SH-SY5Y (cell line): ENCODE measurements at regions not wholly inside any gene's neighbourhood (a gene's known extent, or its start where the extent isn't known, plus 50 kb on each side); places are given as distances from the start of the nearest gene placed in this dataset.

Experiments used
- GATA2 ChIP-seq: IDR thresholded peaks from 2 replicates; pipeline ENCODE4 v1.6.1; 2011; ENCODE audit warnings: mild to moderate bottlenecking, low read depth, low read length
- GATA3 ChIP-seq: IDR thresholded peaks from 2 replicates; pipeline ENCODE4 v1.6.1; 2011; ENCODE audit warnings: low read depth, mild to moderate bottlenecking, low read length, moderate library complexity

GRCh38 chr4:114136069-114136468 is 156.6 kb upstream of the ARSJ start:
- TF ChIP-seq GATA2 (no peak), GATA3 (no peak)
